ENCODE measurements at regions not wholly inside any gene's neighbourhood (a gene's known extent, or its start where the extent isn't known, plus 50 kb on each side); places are given as distances from the start of the nearest gene placed in this dataset.

- TF ChIP-seq, protein P1, sequence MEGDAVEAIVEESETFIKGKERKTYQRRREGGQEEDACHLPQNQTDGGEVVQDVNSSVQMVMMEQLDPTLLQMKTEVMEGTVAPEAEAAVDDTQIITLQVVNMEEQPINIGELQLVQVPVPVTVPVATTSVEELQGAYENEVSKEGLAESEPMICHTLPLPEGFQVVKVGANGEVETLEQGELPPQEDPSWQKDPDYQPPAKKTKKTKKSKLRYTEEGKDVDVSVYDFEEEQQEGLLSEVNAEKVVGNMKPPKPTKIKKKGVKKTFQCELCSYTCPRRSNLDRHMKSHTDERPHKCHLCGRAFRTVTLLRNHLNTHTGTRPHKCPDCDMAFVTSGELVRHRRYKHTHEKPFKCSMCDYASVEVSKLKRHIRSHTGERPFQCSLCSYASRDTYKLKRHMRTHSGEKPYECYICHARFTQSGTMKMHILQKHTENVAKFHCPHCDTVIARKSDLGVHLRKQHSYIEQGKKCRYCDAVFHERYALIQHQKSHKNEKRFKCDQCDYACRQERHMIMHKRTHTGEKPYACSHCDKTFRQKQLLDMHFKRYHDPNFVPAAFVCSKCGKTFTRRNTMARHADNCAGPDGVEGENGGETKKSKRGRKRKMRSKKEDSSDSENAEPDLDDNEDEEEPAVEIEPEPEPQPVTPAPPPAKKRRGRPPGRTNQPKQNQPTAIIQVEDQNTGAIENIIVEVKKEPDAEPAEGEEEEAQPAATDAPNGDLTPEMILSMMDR (IDR thresholded peaks at IDR 0.05) = no peak
- peaks cover 0 to 2% (median 0%) of the 10 kb centered on the region in 7 donors for H3K9me3 Mint-ChIP-seq
- Histone ChIP-seq H3K36me3 (replicated peaks in 1 of 2; ENCODE audit: control insufficient read depth in 1 of 2, insufficient read depth in 2 of 2, low read length in 2 of 2) (no peaks in the 10 kb centered on the region), H4K20me1 (ENCODE audit: insufficient read depth, low read length) (no peaks in the 10 kb centered on the region), H2AFZ (ENCODE audit: insufficient read depth, low read depth, low read length, poor library complexity, severe bottlenecking) (no peak overlapping the region), H3K27me3 (ENCODE audit: control insufficient read depth in 2 of 2, insufficient read depth in 2 of 2, low read length in 2 of 2) (no peaks in the 10 kb centered on the region), H3K4me3 (replicated peaks in 1 of 3; ENCODE audit: low read depth in 2 of 3, low read length in 3 of 3) (no peak overlapping the region), H3K27ac (ENCODE audit: low read depth in 1 of 2, low read length in 2 of 2) (no peak overlapping the region), H3K9me3 (replicated peaks in 1 of 2; ENCODE audit: control insufficient read depth in 1 of 2, insufficient read depth in 1 of 2, low read length in 2 of 2) (no peaks in the 10 kb centered on the region), H3K4me2 (replicated peaks; ENCODE audit: extremely low read depth, low read length, poor library complexity, severe bottlenecking) (no peak overlapping the region), H3K9ac (ENCODE audit: insufficient read depth, low read length, poor library complexity, severe bottlenecking) (no peak overlapping the region), H3K4me1 (ENCODE audit: control insufficient read depth in 1 of 2, insufficient read depth in 2 of 2, low read length in 2 of 2) (no peaks in the 10 kb centered on the region), H3K79me2 (ENCODE audit: insufficient read depth, low read length) (no peaks in the 10 kb centered on the region)
- no peak for DNase-seq
- peaks cover 4% of the 10 kb centered on the region for H3K4me1 Mint-ChIP-seq
- H3K4me3 Mint-ChIP-seq = no peak overlapping the region
- no peaks in the 10 kb centered on the region for H3K27me3 Mint-ChIP-seq (ENCODE audit: low read depth in 3 of 3)
- intact Hi-C loops (cut with micrococcal nuclease) = no loop called here
- no peak overlapping the region for H3K27ac Mint-ChIP-seq
- H3K36me3 Mint-ChIP-seq = no peaks in the 10 kb centered on the region
- WGBS (ENCODE audit: insufficient coverage) = no CpG with 5 or more reads among the region's 5 CpGs
Measured at GRCh38 chr13:38415233-38415632, 65.6 kb downstream of the UFM1 start.

DNA sequence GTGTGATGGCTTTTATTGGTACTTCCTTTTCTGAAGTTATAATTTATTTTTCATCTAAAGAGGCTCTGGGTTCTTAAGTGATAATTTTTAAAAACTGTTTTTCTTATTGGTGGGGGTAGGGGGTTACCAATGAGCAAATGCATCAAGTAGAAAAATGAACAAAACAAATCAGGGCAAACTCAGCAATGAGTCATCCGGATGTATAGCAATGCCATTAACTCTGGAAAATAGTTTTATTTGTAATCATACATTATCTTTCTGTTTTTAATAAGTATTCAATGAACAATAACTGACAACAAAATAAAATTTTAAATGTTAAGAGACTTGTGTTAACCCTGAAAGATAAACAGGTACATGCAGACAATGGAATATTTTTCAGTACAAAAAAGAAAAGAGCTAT is 67.6 kb downstream of the UFM1 start:
- DNase-seq = no peak
- TF ChIP-seq, protein P1 (IDR thresholded peaks at IDR 0.05) = no peak
- Histone ChIP-seq H3K9ac (ENCODE audit: insufficient read depth, low read length, poor library complexity, severe bottlenecking) (no peak overlapping the region), H3K4me2 (replicated peaks; ENCODE audit: extremely low read depth, low read length, poor library complexity, severe bottlenecking) (no peak overlapping the region), H3K27ac (ENCODE audit: low read depth in 1 of 2, low read length in 2 of 2) (no peak overlapping the region), H3K27me3 (ENCODE audit: control insufficient read depth in 2 of 2, insufficient read depth in 2 of 2, low read length in 2 of 2) (no peaks in the 10 kb centered on the region), H3K79me2 (ENCODE audit: insufficient read depth, low read length) (no peaks in the 10 kb centered on the region), H3K4me3 (replicated peaks in 1 of 3; ENCODE audit: low read depth in 2 of 3, low read length in 3 of 3) (no peak overlapping the region), H3K9me3 (replicated peaks in 1 of 2; ENCODE audit: control insufficient read depth in 1 of 2, insufficient read depth in 1 of 2, low read length in 2 of 2) (no peaks in the 10 kb centered on the region), H2AFZ (ENCODE audit: insufficient read depth, low read depth, low read length, poor library complexity, severe bottlenecking) (no peak overlapping the region), H3K4me1 (ENCODE audit: control insufficient read depth in 1 of 2, insufficient read depth in 2 of 2, low read length in 2 of 2) (no peaks in the 10 kb centered on the region), H3K36me3 (replicated peaks in 1 of 2; ENCODE audit: control insufficient read depth in 1 of 2, insufficient read depth in 2 of 2, low read length in 2 of 2) (no peaks in the 10 kb centered on the region), H4K20me1 (ENCODE audit: insufficient read depth, low read length) (no peaks in the 10 kb centered on the region)
- H3K4me1 Mint-ChIP-seq = peaks cover 4% of the 10 kb centered on the region
- no peaks in the 10 kb centered on the region for H3K27me3 Mint-ChIP-seq (ENCODE audit: low read depth in 3 of 3)
- no peak overlapping the region for H3K4me3 Mint-ChIP-seq
- no peaks in the 10 kb centered on the region for H3K36me3 Mint-ChIP-seq
- intact Hi-C loops (cut with micrococcal nuclease) = no loop called here
- H3K27ac Mint-ChIP-seq = no peak overlapping the region
- H3K9me3 Mint-ChIP-seq = no peaks in the 10 kb centered on the region
- no CpG with 5 or more reads among the region's 1 CpG for WGBS (ENCODE audit: insufficient coverage)
